ENCODE measurements at regions not wholly inside any gene's neighbourhood (a gene's known extent, or its start where the extent isn't known, plus 50 kb on each side); places are given as distances from the start of the nearest gene placed in this dataset.

DNA sequence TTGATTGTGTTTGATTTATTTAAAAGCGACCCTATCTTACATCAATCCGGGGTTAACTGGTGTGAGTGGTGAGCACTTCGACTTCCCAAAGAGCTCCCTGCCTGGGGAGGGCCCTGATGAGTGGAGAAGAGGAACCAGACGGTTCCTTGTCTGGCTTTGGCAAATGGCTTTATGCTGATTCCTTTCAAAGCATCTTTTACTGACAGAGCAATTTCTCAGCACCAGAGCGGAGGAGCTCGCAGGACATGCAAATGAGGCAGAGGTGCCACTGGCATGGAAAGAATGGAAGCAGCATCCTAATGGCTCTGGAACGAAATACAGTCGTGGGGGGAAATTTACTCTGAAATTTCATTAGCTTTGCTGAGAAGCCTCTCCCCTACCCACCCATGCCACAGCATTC lies 410.9 kb upstream of the B3GAT1 start:
- TF ChIP-seq CTCF (conservative IDR thresholded peaks at IDR 0.05; ENCODE audit: low read length) (no peak), EZH2phosphoT487 (IDR thresholded peaks at IDR 0.05; ENCODE audit: borderline replicate concordance) (no peak)
- Histone ChIP-seq H3K9me2 (replicated peaks; ENCODE audit: low read depth, low read length) (no peaks in the 10 kb centered on the region), H3K79me2 (ENCODE audit: insufficient read depth, low read length) (no peaks in the 10 kb centered on the region), H3K27me3 (ENCODE audit: insufficient read depth, low read length, poor library complexity, severe bottlenecking) (no peaks in the 10 kb centered on the region), H3K9me3 (ENCODE audit: insufficient read depth, low read depth, low read length) (peaks cover 15% of the 10 kb centered on the region; the same call in 1 of the 2 replicates), H2AFZ (ENCODE audit: low read length) (no peak overlapping the region), H3F3A (ENCODE audit: low read depth) (no peaks in the 10 kb centered on the region), H3K4me3 (ENCODE audit: low read length, poor library complexity, severe bottlenecking) (no peak overlapping the region), H3K9ac (ENCODE audit: low read depth, low read length, poor library complexity, severe bottlenecking) (no peak overlapping the region), H3K4me2 (ENCODE audit: low read depth, low read length, poor library complexity, severe bottlenecking) (no peak overlapping the region), H4K20me1 (ENCODE audit: insufficient read depth, low read length, poor library complexity, severe bottlenecking) (no peaks in the 10 kb centered on the region), H3K4me1 (ENCODE audit: insufficient read depth, low read length, poor library complexity, severe bottlenecking) (no peaks in the 10 kb centered on the region), H3K36me3 (ENCODE audit: insufficient read depth, low read length) (no peaks in the 10 kb centered on the region)

GRCh38 chr11:134821422-134821821 lies 409.4 kb upstream of the B3GAT1 start:
- H3K36me3 ChIP-seq (ENCODE audit: insufficient read depth, low read length), result no peaks in the 10 kb centered on the region
- no peaks in the 10 kb centered on the region for H4K20me1 ChIP-seq (ENCODE audit: insufficient read depth, low read length, poor library complexity, severe bottlenecking)
- H3K27me3 ChIP-seq (ENCODE audit: insufficient read depth, low read length, poor library complexity, severe bottlenecking), result no peaks in the 10 kb centered on the region
- TF ChIP-seq EZH2phosphoT487 (IDR thresholded peaks at IDR 0.05; ENCODE audit: borderline replicate concordance) (no peak), CTCF (conservative IDR thresholded peaks at IDR 0.05; ENCODE audit: low read length) (no peak)
- H3K4me3 ChIP-seq (ENCODE audit: low read length, poor library complexity, severe bottlenecking), result no peak overlapping the region
- no peak overlapping the region for H3K9ac ChIP-seq (ENCODE audit: low read depth, low read length, poor library complexity, severe bottlenecking)
- H3K9me2 ChIP-seq (replicated peaks; ENCODE audit: low read depth, low read length), result no peaks in the 10 kb centered on the region
- H3K4me2 ChIP-seq (ENCODE audit: low read depth, low read length, poor library complexity, severe bottlenecking), result no peak overlapping the region
- H3F3A ChIP-seq (ENCODE audit: low read depth), result no peaks in the 10 kb centered on the region
- H3K4me1 ChIP-seq (ENCODE audit: insufficient read depth, low read length, poor library complexity, severe bottlenecking), result no peaks in the 10 kb centered on the region
- peaks cover 15% of the 10 kb centered on the region; the same call in 1 of the 2 replicates for H3K9me3 ChIP-seq (ENCODE audit: insufficient read depth, low read depth, low read length)
- H2AFZ ChIP-seq (ENCODE audit: low read length), result no peak overlapping the region
- no peaks in the 10 kb centered on the region for H3K79me2 ChIP-seq (ENCODE audit: insufficient read depth, low read length)

DNA sequence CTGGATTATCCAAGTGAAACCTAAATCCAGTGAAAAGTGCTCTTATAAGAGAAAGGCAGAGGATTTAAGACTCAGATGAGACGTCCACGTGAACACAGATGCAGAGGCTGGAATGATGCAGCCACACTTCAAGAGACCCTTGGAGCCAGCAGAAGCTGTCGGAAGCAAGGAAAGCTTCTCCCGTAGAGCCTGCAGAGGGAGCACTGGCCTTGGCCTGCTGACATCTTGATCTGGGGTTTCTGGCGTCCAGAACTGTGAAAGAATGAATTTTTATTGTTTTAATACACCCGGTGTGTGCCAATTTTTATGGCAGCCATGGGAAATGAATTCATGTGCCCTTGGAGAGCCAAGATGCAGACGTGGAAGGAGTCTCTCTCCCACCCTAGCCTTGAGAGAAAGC lies 407.0 kb upstream of the B3GAT1 start:
- Histone ChIP-seq H3K9me2 (replicated peaks; ENCODE audit: low read depth, low read length) (no peaks in the 10 kb centered on the region), H3K4me2 (ENCODE audit: low read depth, low read length, poor library complexity, severe bottlenecking) (no peak overlapping the region), H3F3A (ENCODE audit: low read depth) (no peaks in the 10 kb centered on the region), H3K4me1 (ENCODE audit: insufficient read depth, low read length, poor library complexity, severe bottlenecking) (no peaks in the 10 kb centered on the region), H4K20me1 (ENCODE audit: insufficient read depth, low read length, poor library complexity, severe bottlenecking) (no peaks in the 10 kb centered on the region), H2AFZ (ENCODE audit: low read length) (no peak overlapping the region), H3K4me3 (ENCODE audit: low read length, poor library complexity, severe bottlenecking) (no peak overlapping the region), H3K9me3 (ENCODE audit: insufficient read depth, low read depth, low read length) (peaks cover 23% of the 10 kb centered on the region; the same call in 1 of the 2 replicates), H3K9ac (ENCODE audit: low read depth, low read length, poor library complexity, severe bottlenecking) (no peak overlapping the region), H3K79me2 (ENCODE audit: insufficient read depth, low read length) (no peaks in the 10 kb centered on the region), H3K36me3 (ENCODE audit: insufficient read depth, low read length) (no peaks in the 10 kb centered on the region), H3K27me3 (ENCODE audit: insufficient read depth, low read length, poor library complexity, severe bottlenecking) (no peaks in the 10 kb centered on the region)
- TF ChIP-seq CTCF (conservative IDR thresholded peaks at IDR 0.05; ENCODE audit: low read length), result no peak
- no peak for TF ChIP-seq EZH2phosphoT487 (IDR thresholded peaks at IDR 0.05; ENCODE audit: borderline replicate concordance)

All from Loucy (cell line).